CD8-positive, alpha-beta memory T cell (primary cell): ENCODE measurements at regions not wholly inside any gene's neighbourhood (a gene's known extent, or its start where the extent isn't known, plus 50 kb on each side); places are given as distances from the start of the nearest gene placed in this dataset.

Experiments
- CTCF ChIA-PET: fragments of 350-600 bp; sonication (Branson Sonifier 250); formaldehyde crosslinking; loops from one replicate; lab custom pipeline; 2021; ENCODE audit warnings: antibody characterized with exemption; lab: Charles Lee
- POLR2A ChIA-PET: fragments of 350-600 bp; sonication (Branson Sonifier 250); formaldehyde crosslinking; loops from one replicate; lab custom pipeline; 2021; ENCODE audit warnings: antibody characterized with exemption; lab: Charles Lee
- DNase-seq, 5 donors: peaks; one replicate each; pipeline versions ENCODE4 v3.0.0 to v3.0.0-alpha.2; 2020 to 2022; ENCODE audit warnings: mixed read lengths in 1 of 5
- H3K27ac ChIP-seq: one replicate; pipeline ENCODE4 v1.7.0; 2013; ENCODE audit warnings: low read depth, mild to moderate bottlenecking, low read length, moderate library complexity
- H3K27me3 ChIP-seq: 2 replicates; pipeline ENCODE4 v1.7.0; 2013; ENCODE audit warnings: low read length, mild to moderate bottlenecking; ENCODE audit not compliant: insufficient read depth, poor library complexity, severe bottlenecking
- H3K36me3 ChIP-seq: 2 replicates; pipeline ENCODE4 v1.7.0; 2013; ENCODE audit warnings: mild to moderate bottlenecking, low read length, moderate library complexity; ENCODE audit not compliant: insufficient read depth
- H3K4me1 ChIP-seq: 2 replicates; pipeline ENCODE4 v1.7.0; 2013; ENCODE audit warnings: mild to moderate bottlenecking, low read length, moderate library complexity; ENCODE audit not compliant: insufficient read depth
- H3K4me3 ChIP-seq: 2 replicates; pipeline ENCODE4 v1.7.0; 2013; ENCODE audit warnings: mild to moderate bottlenecking, low read length
- H3K9me3 ChIP-seq: 2 replicates; pipeline ENCODE4 v1.7.0; 2013; ENCODE audit warnings: mild to moderate bottlenecking, low read length
- H3K27ac Mint-ChIP-seq, 8 donors: one replicate each; pipeline ENCODE4 v1.8.0; 2020 to 2021; ENCODE audit warnings: mixed read lengths in 8 of 8, mild to moderate bottlenecking in 6 of 8, inconsistent platforms in 3 of 8, moderate library complexity in 3 of 8
- H3K27me3 Mint-ChIP-seq, 2 donors: one replicate each; pipeline ENCODE4 v1.8.0; 2020 to 2021; ENCODE audit warnings: mixed read lengths in 2 of 2, mild to moderate bottlenecking in 1 of 2, moderate library complexity in 1 of 2
- H3K36me3 Mint-ChIP-seq, 3 donors: one replicate each; pipeline ENCODE4 v1.8.0; 2020 to 2021; ENCODE audit warnings: mixed read lengths in 3 of 3, inconsistent platforms in 1 of 3, mild to moderate bottlenecking in 1 of 3
- H3K4me1 Mint-ChIP-seq, 3 donors: one replicate each; pipeline ENCODE4 v1.8.0; 2020 to 2021; ENCODE audit warnings: mixed read lengths in 3 of 3, inconsistent platforms in 1 of 3, mild to moderate bottlenecking in 1 of 3
- H3K4me3 Mint-ChIP-seq, 7 donors: one replicate each; pipeline ENCODE4 v1.8.0; 2020 to 2021; ENCODE audit warnings: mixed read lengths in 7 of 7, mild to moderate bottlenecking in 6 of 7, moderate library complexity in 4 of 7, inconsistent platforms in 2 of 7
- H3K9me3 Mint-ChIP-seq, 5 donors: one replicate each; pipeline ENCODE4 v1.8.0; 2020 to 2022; ENCODE audit warnings: mixed read lengths in 5 of 5, mild to moderate bottlenecking in 3 of 5, moderate library complexity in 2 of 5, inconsistent platforms in 1 of 5

GRCh38 chr15:58249646-58250312, 111.6 kb downstream of the AQP9 start:
- H3K36me3 Mint-ChIP-seq = no peaks in the 10 kb centered on the region
- H3K9me3 Mint-ChIP-seq = no peaks in the 10 kb centered on the region
- Histone ChIP-seq H3K27me3 (no peaks in the 10 kb centered on the region), H3K4me1 (peaks cover 13% of the 10 kb centered on the region), H3K4me3 (peak overlapping the region; percentile 10), H3K9me3 (no peaks in the 10 kb centered on the region), H3K36me3 (no peaks in the 10 kb centered on the region), H3K27ac (no peak overlapping the region)
- ChIA-PET POLR2A (no interaction called here), CTCF (no interaction called here)
- peaks cover 4 to 32% of the 10 kb centered on the region in 2 donors for H3K27me3 Mint-ChIP-seq
- peaks cover 6 to 13% (median 12%) of the 10 kb centered on the region in 3 donors for H3K4me1 Mint-ChIP-seq
- peak in 1 of 5 donors; percentile 12 for DNase-seq
- H3K27ac Mint-ChIP-seq = peak overlapping the region in 6 of 8 donors; percentile 2 to 83 (median 63)
- H3K4me3 Mint-ChIP-seq = peak overlapping the region in 6 of 7 donors; percentile 41 to 82 (median 62)

- Mint-ChIP-seq H3K4me1 (peaks cover 6 to 13% (median 12%) of the 10 kb centered on the region in 3 donors), H3K27ac (no peak overlapping the region), H3K4me3 (no peak overlapping the region), H3K36me3 (no peaks in the 10 kb centered on the region), H3K9me3 (no peaks in the 10 kb centered on the region), H3K27me3 (peaks cover 16 to 46% of the 10 kb centered on the region in 2 donors)
- H3K9me3 ChIP-seq = no peaks in the 10 kb centered on the region
- no peak for DNase-seq
- no peaks in the 10 kb centered on the region for H3K27me3 ChIP-seq
- ChIA-PET POLR2A (no interaction called here), CTCF (interaction anchor here (0.9 to 1.1 kb wide), 2 partner anchors 10 to 25 kb away, joined by 3 read pairs; no protein-coding TSS in a partner anchor)
- H3K27ac ChIP-seq = no peak overlapping the region
- peaks cover 13% of the 10 kb centered on the region for H3K4me1 ChIP-seq
- no peak overlapping the region for H3K4me3 ChIP-seq
- no peaks in the 10 kb centered on the region for H3K36me3 ChIP-seq
Observed at GRCh38 chr15:58252586-58253323, 114.6 kb downstream of the AQP9 start.

DNA sequence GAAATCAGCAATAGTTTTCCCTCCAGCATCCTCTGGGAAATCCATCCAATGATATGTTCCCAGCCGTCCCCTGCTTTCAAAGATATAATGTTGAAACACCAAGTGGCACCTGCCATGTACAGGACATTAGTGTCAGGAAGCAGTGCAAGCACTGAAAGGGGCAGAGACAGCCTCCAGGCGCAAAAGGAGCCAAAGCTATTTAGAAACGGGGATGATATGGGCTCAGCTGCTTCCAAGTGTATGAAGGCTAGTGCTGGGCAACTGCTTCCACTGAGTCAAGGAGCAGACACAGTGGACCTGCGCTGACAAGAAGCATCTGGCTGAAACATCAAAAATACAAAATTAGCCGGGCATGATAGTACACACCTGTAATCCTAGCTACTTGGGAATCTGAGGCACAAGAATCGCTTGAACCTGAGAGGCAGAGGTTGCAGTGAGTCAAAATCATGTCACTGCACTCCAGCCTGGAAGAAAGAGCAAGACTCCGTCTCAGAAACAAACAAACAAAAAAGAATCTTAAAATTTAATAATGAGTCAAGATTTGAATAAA, 119.7 kb downstream of the AQP9 start:
- CTCF ChIA-PET = no interaction called here
- Histone ChIP-seq H3K27me3 (no peaks in the 10 kb centered on the region), H3K27ac (no peak overlapping the region), H3K4me3 (no peak overlapping the region), H3K4me1 (no peaks in the 10 kb centered on the region), H3K9me3 (no peaks in the 10 kb centered on the region), H3K36me3 (no peaks in the 10 kb centered on the region)
- H3K4me3 Mint-ChIP-seq = no peak overlapping the region
- H3K27me3 Mint-ChIP-seq = peaks cover 15 to 41% of the 10 kb centered on the region in 2 donors
- DNase-seq = no peak
- no peak overlapping the region for H3K27ac Mint-ChIP-seq
- H3K36me3 Mint-ChIP-seq = no peaks in the 10 kb centered on the region
- H3K4me1 Mint-ChIP-seq = no peaks in the 10 kb centered on the region
- no peaks in the 10 kb centered on the region for H3K9me3 Mint-ChIP-seq
- POLR2A ChIA-PET = no interaction called here

GRCh38 chr15:58258501-58259292, 120.5 kb downstream of the AQP9 start:
- POLR2A ChIA-PET = no interaction called here
- no peaks in the 10 kb centered on the region for H3K9me3 Mint-ChIP-seq
- CTCF ChIA-PET = no interaction called here
- no peaks in the 10 kb centered on the region for H3K36me3 Mint-ChIP-seq
- Histone ChIP-seq H3K4me3 (no peak overlapping the region), H3K27ac (no peak overlapping the region), H3K36me3 (no peaks in the 10 kb centered on the region), H3K9me3 (no peaks in the 10 kb centered on the region), H3K27me3 (no peaks in the 10 kb centered on the region), H3K4me1 (no peaks in the 10 kb centered on the region)
- H3K4me1 Mint-ChIP-seq = peaks cover 0 to 2% (median 0%) of the 10 kb centered on the region in 3 donors
- H3K27me3 Mint-ChIP-seq = peaks cover 15 to 40% of the 10 kb centered on the region in 2 donors
- DNase-seq = no peak
- no peak overlapping the region for H3K27ac Mint-ChIP-seq
- no peak overlapping the region for H3K4me3 Mint-ChIP-seq

GRCh38 chr15:58260205-58260724, 122.1 kb downstream of the AQP9 start:
- Histone ChIP-seq H3K4me3 (no peak overlapping the region), H3K9me3 (no peaks in the 10 kb centered on the region), H3K36me3 (no peaks in the 10 kb centered on the region), H3K27ac (no peak overlapping the region), H3K4me1 (peaks cover 5% of the 10 kb centered on the region), H3K27me3 (no peaks in the 10 kb centered on the region)
- POLR2A ChIA-PET = no interaction called here
- Mint-ChIP-seq H3K36me3 (no peaks in the 10 kb centered on the region), H3K4me1 (peaks cover 0 to 8% (median 2%) of the 10 kb centered on the region in 3 donors), H3K4me3 (no peak overlapping the region), H3K27me3 (peaks cover 12 to 28% of the 10 kb centered on the region in 2 donors), H3K27ac (no peak overlapping the region), H3K9me3 (no peaks in the 10 kb centered on the region)
- no peak for DNase-seq
- CTCF ChIA-PET = no interaction called here

GRCh38 chr15:58260725-58261267, 122.6 kb downstream of the AQP9 start:
- peaks cover 5% of the 10 kb centered on the region for H3K4me1 ChIP-seq
- Mint-ChIP-seq H3K27ac (no peak overlapping the region), H3K27me3 (peaks cover 10 to 28% of the 10 kb centered on the region in 2 donors), H3K4me3 (no peak overlapping the region), H3K4me1 (peaks cover 0 to 8% (median 2%) of the 10 kb centered on the region in 3 donors), H3K9me3 (no peaks in the 10 kb centered on the region), H3K36me3 (no peaks in the 10 kb centered on the region)
- ChIA-PET POLR2A (no interaction called here), CTCF (no interaction called here)
- H3K4me3 ChIP-seq = no peak overlapping the region
- H3K27me3 ChIP-seq = no peaks in the 10 kb centered on the region
- DNase-seq = no peak
- no peaks in the 10 kb centered on the region for H3K9me3 ChIP-seq
- no peaks in the 10 kb centered on the region for H3K36me3 ChIP-seq
- no peak overlapping the region for H3K27ac ChIP-seq

DNA sequence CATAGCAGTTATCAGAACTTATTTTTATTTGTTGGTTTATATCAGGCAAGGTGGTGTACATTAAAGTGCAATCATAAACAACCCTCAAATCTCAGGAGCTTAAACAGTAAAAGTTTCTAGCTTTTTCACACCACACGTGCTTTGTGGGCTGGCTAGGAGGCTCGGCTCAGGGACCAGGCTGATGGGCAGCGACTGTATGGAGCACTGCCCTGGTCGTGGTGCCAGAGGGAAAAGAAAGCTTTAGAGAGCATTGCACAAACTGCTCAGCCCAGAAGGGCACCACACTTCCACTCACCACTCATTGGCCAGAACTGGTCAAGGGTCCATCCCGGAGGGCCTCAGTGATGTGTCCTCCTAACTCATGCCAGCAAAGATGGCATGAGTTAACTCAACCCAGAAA, 123.2 kb downstream of the AQP9 start:
- Histone ChIP-seq H3K9me3 (no peaks in the 10 kb centered on the region), H3K27ac (no peak overlapping the region), H3K27me3 (no peaks in the 10 kb centered on the region), H3K4me1 (peaks cover 5% of the 10 kb centered on the region), H3K36me3 (no peaks in the 10 kb centered on the region), H3K4me3 (no peak overlapping the region)
- Mint-ChIP-seq H3K36me3 (no peaks in the 10 kb centered on the region), H3K27me3 (peaks cover 8 to 28% of the 10 kb centered on the region in 2 donors), H3K27ac (no peak overlapping the region), H3K4me3 (no peak overlapping the region), H3K9me3 (no peaks in the 10 kb centered on the region), H3K4me1 (peaks cover 0 to 8% (median 2%) of the 10 kb centered on the region in 3 donors)
- DNase-seq = no peak
- POLR2A ChIA-PET = no interaction called here
- CTCF ChIA-PET = no interaction called here
